ENCODE measurements at regions not wholly inside any gene's neighbourhood (a gene's known extent, or its start where the extent isn't known, plus 50 kb on each side); places are given as distances from the start of the nearest gene placed in this dataset.
A peak's percentile ranks its signal among the peaks of the same experiment; 100 is the strongest.

GRCh38 chr2:105688946-105689345, 55.8 kb upstream of the NCK2 start:
- peaks cover 2% of the 10 kb centered on the region for H3K4me1 Mint-ChIP-seq
- peaks cover 2% of the 10 kb centered on the region for H3K27me3 Mint-ChIP-seq (ENCODE audit: insufficient read depth, low read depth)
- H3K9ac ChIP-seq, result no peak overlapping the region
- H3K4me2 ChIP-seq, result no peak overlapping the region
- no peaks in the 10 kb centered on the region for H3K27me3 ChIP-seq
- H2AFZ ChIP-seq (replicated peaks), result peak overlapping the region; percentile 42
- no peaks in the 10 kb centered on the region for H3K36me3 ChIP-seq
- no peaks in the 10 kb centered on the region for H3K79me2 ChIP-seq (ENCODE audit: low read depth)
- H3K4me3 Mint-ChIP-seq, result no peak overlapping the region
- no peak for DNase-seq (ENCODE audit: low spot score)
- no peaks in the 10 kb centered on the region for H3K9me3 ChIP-seq (ENCODE audit: low read depth)
- no peaks in the 10 kb centered on the region for H3F3A ChIP-seq (ENCODE audit: low read depth)
- H4K20me1 ChIP-seq (ENCODE audit: low read depth), result no peaks in the 10 kb centered on the region
- peaks cover 2% of the 10 kb centered on the region for H3K36me3 Mint-ChIP-seq
- H3K4me3 ChIP-seq, result no peak overlapping the region
- TF ChIP-seq CTCF (IDR thresholded peaks at IDR 0.05) (no peak), EZH2phosphoT487 (IDR thresholded peaks at IDR 0.05) (no peak), EZH2 (IDR thresholded peaks at IDR 0.05) (no peak)
- H3K27ac ChIP-seq, result no peak overlapping the region
- no peaks in the 10 kb centered on the region for H3K9me3 Mint-ChIP-seq
- H3K4me1 ChIP-seq, result no peaks in the 10 kb centered on the region
- no peak overlapping the region for H3K27ac Mint-ChIP-seq

- Histone ChIP-seq H3K27ac (no peak overlapping the region), H3K27me3 (no peaks in the 10 kb centered on the region), H3K79me2 (ENCODE audit: low read depth) (no peaks in the 10 kb centered on the region), H3K4me3 (no peak overlapping the region), H3K4me1 (no peaks in the 10 kb centered on the region), H3K4me2 (no peak overlapping the region), H3F3A (ENCODE audit: low read depth) (no peaks in the 10 kb centered on the region), H4K20me1 (ENCODE audit: low read depth) (no peaks in the 10 kb centered on the region), H3K9me3 (ENCODE audit: low read depth) (no peaks in the 10 kb centered on the region), H3K36me3 (no peaks in the 10 kb centered on the region), H3K9ac (no peak overlapping the region), H2AFZ (replicated peaks) (no peak overlapping the region)
- Mint-ChIP-seq H3K9me3 (no peaks in the 10 kb centered on the region), H3K27ac (no peak overlapping the region), H3K27me3 (ENCODE audit: insufficient read depth, low read depth) (peaks cover 2% of the 10 kb centered on the region), H3K36me3 (peaks cover 2% of the 10 kb centered on the region), H3K4me1 (no peaks in the 10 kb centered on the region), H3K4me3 (no peak overlapping the region)
- no peak for DNase-seq (ENCODE audit: low spot score)
- TF ChIP-seq EZH2phosphoT487 (IDR thresholded peaks at IDR 0.05) (no peak), EZH2 (IDR thresholded peaks at IDR 0.05) (no peak), CTCF (IDR thresholded peaks at IDR 0.05) (no peak)
Observed at GRCh38 chr2:105686588-105686987, 58.1 kb upstream of the NCK2 start.

GRCh38 chr2:105683011-105683492, 61.7 kb upstream of the NCK2 start:
- Mint-ChIP-seq H3K27ac (no peak overlapping the region), H3K4me3 (no peak overlapping the region), H3K9me3 (no peaks in the 10 kb centered on the region), H3K36me3 (no peaks in the 10 kb centered on the region), H3K27me3 (ENCODE audit: insufficient read depth, low read depth) (peaks cover 2% of the 10 kb centered on the region), H3K4me1 (no peaks in the 10 kb centered on the region)
- H3K9me3 ChIP-seq (ENCODE audit: low read depth), result no peaks in the 10 kb centered on the region
- no peaks in the 10 kb centered on the region for H3F3A ChIP-seq (ENCODE audit: low read depth)
- no peaks in the 10 kb centered on the region for H4K20me1 ChIP-seq (ENCODE audit: low read depth)
- DNase-seq (ENCODE audit: low spot score), result no peak
- TF ChIP-seq CTCF (IDR thresholded peaks at IDR 0.05) (no peak), EZH2 (IDR thresholded peaks at IDR 0.05) (no peak), EZH2phosphoT487 (IDR thresholded peaks at IDR 0.05) (no peak)
- H3K36me3 ChIP-seq, result no peaks in the 10 kb centered on the region
- H3K27ac ChIP-seq, result no peak overlapping the region
- H2AFZ ChIP-seq (replicated peaks), result peak overlapping the region; percentile 19
- no peaks in the 10 kb centered on the region for H3K4me1 ChIP-seq
- no peaks in the 10 kb centered on the region for H3K27me3 ChIP-seq
- no peak overlapping the region for H3K4me3 ChIP-seq
- no peak overlapping the region for H3K9ac ChIP-seq
- no peaks in the 10 kb centered on the region for H3K79me2 ChIP-seq (ENCODE audit: low read depth)
- H3K4me2 ChIP-seq, result no peak overlapping the region
